Memory B cell (primary cell): ENCODE measurements at regions not wholly inside any gene's neighbourhood (a gene's known extent, or its start where the extent isn't known, plus 50 kb on each side); places are given as distances from the start of the nearest gene placed in this dataset.

Experiments
- ATAC-seq: fragments of 150-1000 bp; cut with Tn5 transposase; 2 replicates; pipeline ENCODE4 v1.10.0; 2021; ENCODE audit warnings: low read depth, mild to moderate bottlenecking, moderate library complexity
- DNase-seq, 2 donors: peaks; one replicate each; pipeline ENCODE4 v3.0.0; 2022; ENCODE audit warnings: low spot score in 2 of 2
- H3K27ac Mint-ChIP-seq: one replicate; pipeline ENCODE4 v1.8.0; 2022; ENCODE audit warnings: mild to moderate bottlenecking, moderate library complexity, mixed read lengths
- H3K27me3 Mint-ChIP-seq: one replicate; pipeline ENCODE4 v1.8.0; 2022; ENCODE audit warnings: mixed read lengths
- H3K36me3 Mint-ChIP-seq: one replicate; pipeline ENCODE4 v1.8.0; 2022; ENCODE audit warnings: mild to moderate bottlenecking, mixed read lengths
- H3K4me1 Mint-ChIP-seq: one replicate; pipeline ENCODE4 v1.8.0; 2022; ENCODE audit warnings: mixed read lengths
- H3K4me3 Mint-ChIP-seq: one replicate; pipeline ENCODE4 v1.8.0; 2022; ENCODE audit warnings: mild to moderate bottlenecking, moderate library complexity, mixed read lengths
- H3K9me3 Mint-ChIP-seq: one replicate; pipeline ENCODE4 v1.8.0; 2022; ENCODE audit warnings: mixed read lengths

DNA sequence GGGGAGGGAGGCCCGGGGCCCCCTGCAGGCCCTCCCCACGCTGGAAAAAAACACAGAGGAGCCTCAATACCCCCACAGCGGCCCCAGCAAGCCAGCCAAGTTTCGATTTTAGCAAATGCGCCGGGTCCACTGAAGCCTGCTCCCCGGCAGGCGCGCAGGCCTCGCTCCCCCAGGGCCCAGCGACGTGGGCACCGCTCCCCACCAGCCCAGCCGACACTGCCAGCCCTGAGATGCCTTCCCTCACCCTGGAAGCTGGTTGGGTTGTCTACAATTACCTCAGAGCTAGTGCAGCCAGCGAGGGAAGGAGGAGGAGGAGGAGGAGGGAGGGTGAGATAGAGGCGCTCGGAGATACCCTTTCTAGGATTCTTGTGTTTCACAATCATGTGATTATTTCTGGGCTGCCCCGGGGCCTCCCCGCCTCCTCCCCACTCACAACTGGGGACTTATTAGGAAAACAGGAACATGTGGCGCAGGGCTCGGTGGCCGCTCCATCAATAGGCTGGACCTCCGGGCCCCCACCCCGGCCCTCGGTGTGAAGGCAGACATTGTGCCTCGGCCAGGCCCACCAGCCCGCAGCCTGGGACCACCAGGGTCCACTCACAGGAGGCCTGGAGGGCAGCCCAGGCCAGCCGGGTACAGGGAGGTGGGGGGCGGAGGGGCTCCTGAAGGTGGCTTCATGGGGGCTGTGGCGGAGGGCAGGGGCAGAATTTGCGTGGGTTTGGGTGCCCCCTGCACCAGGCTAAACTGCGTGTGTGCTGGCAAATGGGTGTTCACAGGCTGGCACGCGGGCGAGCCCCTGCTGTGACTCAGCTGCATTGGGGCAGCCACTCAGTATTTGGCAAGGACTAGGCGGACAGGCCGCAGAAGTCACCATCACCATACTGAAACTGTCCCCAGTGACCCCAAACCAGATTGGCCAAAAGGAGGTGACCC lies 109.9 kb downstream of the NCOR2 start:
- no peaks in the 10 kb centered on the region for H3K9me3 Mint-ChIP-seq
- peak; percentile 47 to 58 for DNase-seq

DNA sequence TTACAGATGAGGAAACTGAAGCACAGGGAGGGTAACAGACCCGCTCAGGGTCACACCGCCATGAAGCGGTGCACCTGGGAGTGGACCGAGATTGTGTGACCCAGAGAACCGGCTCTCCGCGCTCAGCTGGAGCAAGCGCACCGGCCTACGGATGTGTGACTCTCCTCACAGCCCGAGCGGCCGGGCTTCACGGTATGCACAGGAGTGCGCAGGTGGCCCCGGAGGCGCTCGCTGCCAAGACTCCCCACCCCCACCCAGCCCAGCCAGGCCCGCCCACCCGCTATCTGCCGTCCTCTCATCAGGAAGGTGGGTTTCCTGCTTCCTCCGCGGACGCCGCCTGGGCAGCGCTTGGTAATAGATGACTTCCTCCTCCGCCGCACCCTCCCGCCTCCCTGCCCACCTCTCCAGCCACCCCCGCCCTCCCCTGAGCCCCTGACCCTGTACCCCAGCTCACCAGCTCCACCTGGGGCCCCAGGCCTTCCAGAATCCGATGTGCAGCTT lies 110.7 kb downstream of the NCOR2 start:
- Mint-ChIP-seq H3K4me3 (peak overlapping the region; percentile 91), H3K27ac (peak overlapping the region; percentile 95), H3K27me3 (no peaks in the 10 kb centered on the region), H3K36me3 (peaks cover 14% of the 10 kb centered on the region), H3K4me1 (peaks cover 23% of the 10 kb centered on the region), H3K9me3 (no peaks in the 10 kb centered on the region)
- ATAC-seq (peak; percentile 15), DNase-seq (no peak)

More for the DNA sequence above, 109.9 kb downstream of the NCOR2 start:
- H3K36me3 Mint-ChIP-seq = peaks cover 18% of the 10 kb centered on the region
- peaks cover 27% of the 10 kb centered on the region for H3K4me1 Mint-ChIP-seq
- H3K4me3 Mint-ChIP-seq = peak overlapping the region; percentile 91
- peak overlapping the region; percentile 95 for H3K27ac Mint-ChIP-seq
- H3K27me3 Mint-ChIP-seq = no peaks in the 10 kb centered on the region
- peak; percentile 57 for ATAC-seq

GRCh38 chr12:124456133-124456651 lies 111.2 kb downstream of the NCOR2 start:
- peaks cover 26% of the 10 kb centered on the region for H3K4me1 Mint-ChIP-seq
- peak overlapping the region; percentile 91 for H3K4me3 Mint-ChIP-seq
- DNase-seq (no peak), ATAC-seq (no peak)
- H3K27ac Mint-ChIP-seq = peak overlapping the region; percentile 95
- peaks cover 14% of the 10 kb centered on the region for H3K36me3 Mint-ChIP-seq
- no peaks in the 10 kb centered on the region for H3K27me3 Mint-ChIP-seq
- H3K9me3 Mint-ChIP-seq = no peaks in the 10 kb centered on the region

DNA sequence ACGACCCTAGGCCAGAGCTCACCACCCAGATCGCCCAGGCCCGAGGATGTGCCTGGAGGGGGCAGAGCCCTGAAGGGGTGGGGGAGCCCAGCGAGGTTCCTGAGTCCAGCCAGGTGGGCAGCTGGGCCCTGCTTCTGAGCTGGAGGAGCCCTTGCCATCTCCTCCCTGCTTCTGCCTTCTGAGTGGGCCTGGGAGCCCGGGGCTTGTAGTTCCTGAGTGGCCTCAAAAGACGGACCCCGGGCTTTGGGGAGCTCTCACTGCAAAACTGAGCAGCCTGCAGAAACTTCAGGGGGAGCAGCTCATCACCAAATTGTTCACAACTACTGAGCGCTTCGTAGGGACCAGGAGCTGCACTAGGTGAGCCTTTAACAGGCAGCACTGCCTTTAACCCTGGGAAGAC lies 112.1 kb downstream of the NCOR2 start:
- DNase-seq = no peak
- Mint-ChIP-seq H3K4me1 (peaks cover 26% of the 10 kb centered on the region), H3K27me3 (no peaks in the 10 kb centered on the region), H3K9me3 (no peaks in the 10 kb centered on the region), H3K4me3 (no peak overlapping the region), H3K27ac (peak overlapping the region; percentile 95), H3K36me3 (peaks cover 13% of the 10 kb centered on the region)
- no peak for ATAC-seq

DNA sequence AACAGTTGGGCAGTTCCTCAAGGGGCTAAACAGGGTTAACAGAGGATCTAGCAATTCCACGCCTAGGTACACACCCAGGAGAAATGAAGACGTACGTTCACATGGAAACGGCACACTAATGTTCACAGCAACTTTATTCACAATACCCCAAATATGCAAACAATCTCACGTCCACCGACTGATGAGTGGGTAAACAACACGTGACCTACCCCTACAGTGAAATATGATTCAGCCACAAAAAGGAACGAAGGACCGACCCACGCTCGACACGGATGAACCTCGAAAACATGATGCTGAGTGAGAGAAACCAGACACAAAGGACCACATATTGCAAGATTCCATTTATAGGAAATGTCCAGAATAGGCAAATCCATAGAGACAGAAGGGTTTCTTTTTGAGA lies 112.7 kb downstream of the NCOR2 start:
- peaks cover 10% of the 10 kb centered on the region for H3K36me3 Mint-ChIP-seq
- peak overlapping the region; percentile 83 for H3K27ac Mint-ChIP-seq
- DNase-seq = peak in 1 of 2 donors; percentile 49
- H3K4me3 Mint-ChIP-seq = peak overlapping the region; percentile 24
- ATAC-seq = peak; percentile 41
- peaks cover 26% of the 10 kb centered on the region for H3K4me1 Mint-ChIP-seq
- no peaks in the 10 kb centered on the region for H3K9me3 Mint-ChIP-seq
- H3K27me3 Mint-ChIP-seq = no peaks in the 10 kb centered on the region

- peaks cover 8% of the 10 kb centered on the region for H3K36me3 Mint-ChIP-seq
- H3K27ac Mint-ChIP-seq = peak overlapping the region; percentile 83
- no peaks in the 10 kb centered on the region for H3K9me3 Mint-ChIP-seq
- no peaks in the 10 kb centered on the region for H3K27me3 Mint-ChIP-seq
- ATAC-seq (no peak), DNase-seq (no peak)
- H3K4me1 Mint-ChIP-seq = peaks cover 26% of the 10 kb centered on the region
- H3K4me3 Mint-ChIP-seq = peak overlapping the region; percentile 76
These were observed 113.1 kb downstream of the NCOR2 start for GRCh38 chr12:124454352-124454725.

- Mint-ChIP-seq H3K27me3 (no peaks in the 10 kb centered on the region), H3K36me3 (peaks cover 9% of the 10 kb centered on the region), H3K9me3 (no peaks in the 10 kb centered on the region), H3K4me3 (peak overlapping the region; percentile 76), H3K4me1 (peaks cover 30% of the 10 kb centered on the region), H3K27ac (peak overlapping the region; percentile 83)
- DNase-seq (peak; percentile 56 to 70), ATAC-seq (peak; percentile 71)
These were observed 113.7 kb downstream of the NCOR2 start for GRCh38 chr12:124453419-124454351.

GRCh38 chr12:124452576-124453331 lies 114.7 kb downstream of the NCOR2 start:
- H3K27me3 Mint-ChIP-seq = no peaks in the 10 kb centered on the region
- no peak for DNase-seq
- H3K4me3 Mint-ChIP-seq = peak overlapping the region; percentile 76
- no peak for ATAC-seq
- H3K27ac Mint-ChIP-seq = peak overlapping the region; percentile 83
- peaks cover 7% of the 10 kb centered on the region for H3K36me3 Mint-ChIP-seq
- no peaks in the 10 kb centered on the region for H3K9me3 Mint-ChIP-seq
- peaks cover 31% of the 10 kb centered on the region for H3K4me1 Mint-ChIP-seq

DNA sequence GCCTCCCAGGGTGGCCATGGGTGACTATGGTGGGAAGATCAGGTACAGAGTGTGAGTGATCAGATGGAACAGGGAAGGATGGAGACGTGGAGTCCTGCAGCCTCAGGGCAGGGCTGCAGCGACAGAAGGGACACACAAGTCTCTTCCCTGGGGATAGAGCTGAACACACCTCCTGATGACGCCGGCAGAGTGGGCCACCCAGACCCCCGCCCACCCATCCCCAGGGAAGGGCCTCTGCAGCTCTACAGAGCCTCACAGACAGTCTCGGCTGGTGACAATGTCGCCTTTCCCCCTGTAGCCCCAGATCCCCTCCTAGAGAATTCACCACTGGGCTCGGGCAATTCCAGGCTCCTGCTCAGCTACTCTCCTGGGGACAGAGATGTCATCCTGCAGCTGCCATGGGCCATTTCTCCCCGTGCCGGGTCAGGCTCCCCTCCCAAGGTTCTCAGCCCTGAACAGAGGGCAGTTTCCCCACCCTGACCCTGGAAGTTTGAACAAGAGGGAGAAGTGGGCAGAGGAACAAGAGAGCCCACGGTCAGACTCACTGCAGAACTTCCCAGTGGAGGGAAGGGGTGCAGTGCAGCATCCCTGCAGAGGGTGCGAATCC lies 115.7 kb downstream of the NCOR2 start:
- Mint-ChIP-seq H3K4me3 (no peak overlapping the region), H3K4me1 (peaks cover 25% of the 10 kb centered on the region), H3K27me3 (no peaks in the 10 kb centered on the region), H3K9me3 (no peaks in the 10 kb centered on the region), H3K27ac (peak overlapping the region; percentile 83), H3K36me3 (peaks cover 7% of the 10 kb centered on the region)
- no peak for ATAC-seq
- no peak for DNase-seq

GRCh38 chr12:124451016-124451415 lies 116.4 kb downstream of the NCOR2 start:
- peak overlapping the region; percentile 83 for H3K27ac Mint-ChIP-seq
- no peak overlapping the region for H3K4me3 Mint-ChIP-seq
- no peak for ATAC-seq

DNA sequence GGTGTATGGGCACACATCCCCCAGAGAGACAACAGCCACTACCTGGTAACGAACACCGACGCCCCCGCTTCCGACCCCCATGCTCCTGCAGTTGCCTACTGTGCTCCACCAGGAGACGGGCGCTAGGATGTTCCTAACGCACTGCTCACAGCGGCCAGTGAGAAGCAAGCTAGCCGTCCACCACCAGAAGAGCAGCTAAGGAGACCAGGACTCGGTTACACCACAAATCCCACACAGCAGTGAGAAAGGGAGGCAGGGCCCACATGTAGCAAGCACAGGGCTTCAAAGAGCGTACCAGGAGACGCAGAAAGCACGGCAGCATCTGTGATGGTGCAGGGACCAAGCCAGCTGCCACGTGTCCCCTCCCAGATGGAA lies 117.0 kb downstream of the NCOR2 start:
- no peak for ATAC-seq
- H3K36me3 Mint-ChIP-seq = peaks cover 10% of the 10 kb centered on the region
- peaks cover 24% of the 10 kb centered on the region for H3K4me1 Mint-ChIP-seq
- H3K9me3 Mint-ChIP-seq = no peaks in the 10 kb centered on the region
- no peak overlapping the region for H3K27ac Mint-ChIP-seq
- H3K4me3 Mint-ChIP-seq = no peak overlapping the region
- no peaks in the 10 kb centered on the region for H3K27me3 Mint-ChIP-seq
- no peak for DNase-seq

More at GRCh38 chr12:124451016-124451415, 116.4 kb downstream of the NCOR2 start:
- no peak for DNase-seq
- peaks cover 10% of the 10 kb centered on the region for H3K36me3 Mint-ChIP-seq
- peaks cover 25% of the 10 kb centered on the region for H3K4me1 Mint-ChIP-seq
- H3K9me3 Mint-ChIP-seq = no peaks in the 10 kb centered on the region
- H3K27me3 Mint-ChIP-seq = no peaks in the 10 kb centered on the region

GRCh38 chr12:124449623-124450375 lies 117.6 kb downstream of the NCOR2 start:
- ATAC-seq (no peak), DNase-seq (no peak)
- H3K27ac Mint-ChIP-seq = no peak overlapping the region
- peaks cover 20% of the 10 kb centered on the region for H3K4me1 Mint-ChIP-seq
- no peaks in the 10 kb centered on the region for H3K9me3 Mint-ChIP-seq
- H3K36me3 Mint-ChIP-seq = peaks cover 11% of the 10 kb centered on the region
- no peak overlapping the region for H3K4me3 Mint-ChIP-seq
- no peaks in the 10 kb centered on the region for H3K27me3 Mint-ChIP-seq
